Cardiac fibroblast (primary cell): ENCODE measurements at regions not wholly inside any gene's neighbourhood (a gene's known extent, or its start where the extent isn't known, plus 50 kb on each side); places are given as distances from the start of the nearest gene placed in this dataset.

Experiments
- DNase-seq, 2 donors: peaks; one replicate each; pipeline versions ENCODE4 v3.0.0 to v3.0.0-alpha.2; 2010; ENCODE audit warnings: low read depth in 2 of 2
- H3K4me3 ChIP-seq, 2 donors: replicated peaks in 1 of 2; 1 replicate in 1 of 2; 2 replicates in 1 of 2; pipeline ENCODE4 v1.5.1; 2011; ENCODE audit warnings: low read depth in 2 of 2, low read length in 2 of 2, mild to moderate bottlenecking in 2 of 2, moderate library complexity in 1 of 2
- CTCF ChIP-seq: IDR thresholded peaks from one replicate; pipeline ENCODE4 v1.5.1; 2011; ENCODE audit warnings: low read depth, mild to moderate bottlenecking, low read length, inconsistent platforms

- H3K4me3 ChIP-seq, result no peak overlapping the region
- no peak for DNase-seq
- no peak for TF ChIP-seq CTCF
Measured at GRCh38 chr13:79222427-79223205, 183.4 kb downstream of the RBM26 start.

GRCh38 chr13:79212064-79212619 lies 193.9 kb downstream of the RBM26 start:
- DNase-seq, result no peak
- no peak for TF ChIP-seq CTCF
- no peak overlapping the region for H3K4me3 ChIP-seq

- no peak for TF ChIP-seq CTCF
- H3K4me3 ChIP-seq, result no peak overlapping the region
- no peak for DNase-seq
Measured at GRCh38 chr13:79211377-79211776, 194.7 kb downstream of the RBM26 start.

GRCh38 chr13:79197933-79198332 lies 208.1 kb downstream of the RBM26 start:
- DNase-seq, result no peak
- no peak overlapping the region for H3K4me3 ChIP-seq
- TF ChIP-seq CTCF, result no peak

GRCh38 chr13:79196843-79197242 lies 209.2 kb downstream of the RBM26 start:
- no peak for DNase-seq
- no peak overlapping the region for H3K4me3 ChIP-seq
- TF ChIP-seq CTCF, result no peak

- TF ChIP-seq CTCF, result no peak
- DNase-seq, result no peak
- no peak overlapping the region for H3K4me3 ChIP-seq
Measured at GRCh38 chr13:79196366-79196765, 209.7 kb downstream of the RBM26 start.
